ES-I3 (cell line): ENCODE measurements at regions not wholly inside any gene's neighbourhood (a gene's known extent, or its start where the extent isn't known, plus 50 kb on each side); places are given as distances from the start of the nearest gene placed in this dataset.

Experiments used
- H3K36me3 ChIP-seq: 2 replicates; pipeline ENCODE4 v1.6.1; 2013; ENCODE audit warnings: mild to moderate bottlenecking, low read length, control low read depth, moderate library complexity; ENCODE audit not compliant: insufficient read depth
- H3K4me1 ChIP-seq: 2 replicates; pipeline ENCODE4 v1.6.1; 2013; ENCODE audit warnings: mild to moderate bottlenecking, control low read depth, low read length; ENCODE audit not compliant: insufficient read depth
- H3K9ac ChIP-seq: 2 replicates; pipeline ENCODE4 v1.6.1; 2013; ENCODE audit warnings: low read depth, mild to moderate bottlenecking, low read length, moderate library complexity
- H3K9me3 ChIP-seq: 2 replicates; pipeline ENCODE4 v1.6.1; 2013; ENCODE audit warnings: mild to moderate bottlenecking, low read length, moderate library complexity; ENCODE audit not compliant: control insufficient read depth, insufficient read depth

DNA sequence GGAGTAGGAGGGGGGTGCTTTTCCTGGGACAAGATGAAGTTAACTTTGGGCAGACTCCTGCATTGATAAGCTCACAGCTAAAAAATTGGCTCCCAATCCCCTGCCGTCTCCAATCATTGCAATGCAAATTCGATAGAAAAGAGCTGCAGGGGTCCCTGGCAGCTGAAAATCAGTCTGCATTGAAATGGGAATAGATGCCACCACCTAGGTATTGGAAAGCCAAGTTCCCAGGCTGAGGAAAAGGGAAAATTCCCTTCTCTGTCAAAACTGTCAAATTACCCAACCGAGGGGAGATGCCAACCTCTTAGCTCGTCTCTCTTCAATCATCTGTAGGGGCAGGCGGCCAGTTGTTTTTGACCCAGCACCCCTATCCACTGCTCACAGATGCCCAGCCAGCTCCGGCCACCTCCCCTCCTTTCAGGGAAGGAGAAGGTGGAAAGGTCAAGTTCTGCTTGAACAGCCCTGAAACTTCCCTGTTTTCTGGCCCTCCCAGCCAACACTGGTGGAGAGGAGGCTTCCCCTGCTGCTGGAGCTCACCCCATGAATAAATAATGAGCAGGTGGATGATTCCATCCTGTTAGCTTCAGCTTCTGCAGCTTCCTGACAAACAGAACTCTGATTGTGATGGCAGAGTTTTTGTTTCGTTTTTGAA, 916.3 kb downstream of the TBC1D22A start:
- peaks cover 17% of the 10 kb centered on the region for H3K4me1 ChIP-seq
- H3K36me3 ChIP-seq: no peaks in the 10 kb centered on the region
- no peak overlapping the region for H3K9ac ChIP-seq
- 0 out of 2 replicates have a peak, but pooled peaks cover 1% of the 10 kb centered on the region for H3K9me3 ChIP-seq

DNA sequence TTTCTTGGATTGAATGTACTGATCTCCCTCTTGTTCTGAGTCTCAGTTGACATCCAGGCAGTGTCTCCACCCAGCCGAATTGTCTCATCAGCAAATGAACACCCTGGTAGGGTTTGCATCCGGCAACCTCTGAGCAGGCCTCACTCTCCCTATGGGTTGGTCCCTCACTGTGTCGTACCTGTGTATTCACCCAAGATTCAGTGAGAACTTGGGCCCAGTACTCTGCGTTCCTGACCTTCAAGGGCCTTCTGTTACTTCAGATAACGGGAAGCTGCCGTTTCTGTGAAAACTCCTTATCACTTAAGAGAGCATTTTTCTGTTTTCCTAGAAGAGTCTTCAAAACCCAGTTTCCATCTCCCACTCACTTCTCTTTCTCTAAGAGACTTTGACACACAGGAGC, 915.6 kb downstream of the TBC1D22A start:
- Histone ChIP-seq H3K9ac (no peak overlapping the region), H3K9me3 (no peaks in the 10 kb centered on the region), H3K4me1 (peaks cover 17% of the 10 kb centered on the region), H3K36me3 (no peaks in the 10 kb centered on the region)

DNA sequence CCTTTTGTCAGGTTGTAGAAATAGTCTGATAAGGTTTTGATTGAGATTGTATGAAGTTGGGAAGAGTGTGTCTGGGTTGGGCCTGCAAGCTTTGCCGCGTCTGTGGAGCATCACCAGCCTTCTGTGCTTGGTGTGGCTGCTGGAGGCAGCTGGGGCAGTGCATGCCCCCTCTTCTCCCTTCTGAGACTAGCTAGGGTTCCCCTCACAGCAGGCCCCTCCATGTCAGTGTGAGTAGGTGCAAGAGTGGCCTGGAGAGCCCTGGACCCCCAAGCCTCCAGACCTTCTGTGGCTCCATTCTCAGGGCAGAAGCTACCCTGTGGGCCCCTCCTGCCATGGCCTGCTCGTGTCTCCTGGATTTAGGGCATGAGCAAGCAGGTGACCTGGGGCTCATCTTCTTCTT, 914.2 kb downstream of the TBC1D22A start:
- Histone ChIP-seq H3K9ac (no peak overlapping the region), H3K36me3 (no peaks in the 10 kb centered on the region), H3K4me1 (peaks cover 17% of the 10 kb centered on the region), H3K9me3 (no peaks in the 10 kb centered on the region)

DNA sequence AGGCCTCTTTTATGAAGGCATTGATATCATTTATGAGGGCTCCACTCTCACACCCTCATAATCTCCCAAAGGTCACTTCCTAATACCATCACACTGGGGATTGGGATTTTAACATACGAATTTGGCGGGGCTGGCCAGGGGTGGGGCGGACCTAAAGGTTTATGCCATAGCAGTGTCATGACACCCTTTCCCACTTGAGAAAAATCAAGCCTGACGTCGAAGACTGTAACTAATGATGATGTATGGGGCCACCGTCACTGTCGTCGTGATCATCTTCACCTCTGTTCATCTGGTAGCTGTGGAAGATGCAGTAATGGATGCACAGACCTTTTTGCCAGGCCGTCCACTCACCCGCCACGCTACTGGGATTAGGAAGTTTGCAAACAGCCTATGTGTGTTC, 912.1 kb downstream of the TBC1D22A start:
- no peak overlapping the region for H3K9ac ChIP-seq
- H3K9me3 ChIP-seq: no peaks in the 10 kb centered on the region
- no peaks in the 10 kb centered on the region for H3K36me3 ChIP-seq
- peaks cover 11% of the 10 kb centered on the region for H3K4me1 ChIP-seq

DNA sequence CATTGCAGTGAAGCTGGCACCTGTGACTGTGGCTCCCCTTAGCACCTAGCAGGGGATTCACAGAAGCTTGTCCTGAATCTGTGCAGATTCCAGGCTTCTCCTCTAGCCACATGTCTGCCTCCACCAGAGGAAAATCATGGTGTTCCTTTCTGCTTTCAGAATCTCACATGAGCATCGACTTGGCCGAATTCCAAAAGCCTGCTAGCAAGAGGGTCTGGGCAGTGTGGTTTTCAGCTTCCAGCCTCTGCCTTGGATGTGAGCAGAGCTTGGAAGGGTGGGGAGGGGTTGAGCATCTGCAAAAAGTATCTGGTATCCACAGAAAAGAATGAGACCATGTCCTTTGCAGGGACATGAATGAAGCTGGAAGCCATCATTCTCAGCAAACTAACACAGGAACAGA, 911.1 kb downstream of the TBC1D22A start:
- H3K4me1 ChIP-seq: peaks cover 7% of the 10 kb centered on the region; the same call in 1 of the 2 replicates
- H3K36me3 ChIP-seq: no peaks in the 10 kb centered on the region
- 0 out of 2 replicates have a peak, but pooled peaks cover 3% of the 10 kb centered on the region for H3K9me3 ChIP-seq
- no peak overlapping the region for H3K9ac ChIP-seq

DNA sequence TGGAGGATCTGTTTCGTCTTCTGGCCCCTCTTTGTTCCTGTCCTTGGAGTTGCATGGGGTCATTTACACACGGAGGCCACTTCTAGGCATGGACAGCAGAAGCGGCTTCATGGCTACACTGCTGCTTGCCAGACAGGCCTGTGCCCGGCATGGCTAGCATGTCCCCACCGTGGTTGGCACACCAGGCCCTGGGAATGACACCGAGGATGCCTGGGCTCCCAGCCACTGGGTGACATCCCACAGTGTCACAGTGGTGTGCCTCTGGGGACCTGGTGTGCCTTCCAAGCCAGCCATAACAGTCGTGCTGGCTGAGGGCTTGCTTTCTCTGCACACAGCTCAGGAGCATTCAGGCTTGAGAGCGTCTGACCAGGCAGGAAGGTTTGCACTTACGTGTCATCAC, 910.1 kb downstream of the TBC1D22A start:
- 0 out of 2 replicates have a peak, but pooled peaks cover 3% of the 10 kb centered on the region for H3K9me3 ChIP-seq
- no peaks in the 10 kb centered on the region for H3K4me1 ChIP-seq
- H3K9ac ChIP-seq: no peak overlapping the region
- H3K36me3 ChIP-seq: no peaks in the 10 kb centered on the region; the same call in 1 of the 2 replicates

DNA sequence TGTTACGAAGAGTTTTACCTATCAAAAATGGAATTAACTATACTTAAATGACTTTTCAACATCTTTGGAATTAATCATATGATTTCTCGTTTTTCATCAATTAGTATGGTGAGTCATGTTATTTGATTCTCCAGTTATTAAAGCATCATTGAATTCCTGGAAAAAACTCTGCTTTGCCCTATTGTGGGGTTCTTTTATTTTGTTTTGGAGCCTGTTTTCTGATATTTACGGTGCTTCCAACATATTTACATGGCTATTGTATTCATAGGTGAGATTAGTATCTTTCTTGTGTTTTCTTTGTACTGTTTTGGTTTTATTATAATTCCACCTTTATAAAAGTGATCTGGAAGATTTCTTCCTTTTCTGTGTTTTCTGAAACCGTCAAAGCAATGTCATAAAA, 902.7 kb downstream of the TBC1D22A start:
- Histone ChIP-seq H3K36me3 (no peaks in the 10 kb centered on the region; the same call in 1 of the 2 replicates), H3K4me1 (no peaks in the 10 kb centered on the region), H3K9ac (no peak overlapping the region), H3K9me3 (peaks cover 7% of the 10 kb centered on the region; the same call in 1 of the 2 replicates)

DNA sequence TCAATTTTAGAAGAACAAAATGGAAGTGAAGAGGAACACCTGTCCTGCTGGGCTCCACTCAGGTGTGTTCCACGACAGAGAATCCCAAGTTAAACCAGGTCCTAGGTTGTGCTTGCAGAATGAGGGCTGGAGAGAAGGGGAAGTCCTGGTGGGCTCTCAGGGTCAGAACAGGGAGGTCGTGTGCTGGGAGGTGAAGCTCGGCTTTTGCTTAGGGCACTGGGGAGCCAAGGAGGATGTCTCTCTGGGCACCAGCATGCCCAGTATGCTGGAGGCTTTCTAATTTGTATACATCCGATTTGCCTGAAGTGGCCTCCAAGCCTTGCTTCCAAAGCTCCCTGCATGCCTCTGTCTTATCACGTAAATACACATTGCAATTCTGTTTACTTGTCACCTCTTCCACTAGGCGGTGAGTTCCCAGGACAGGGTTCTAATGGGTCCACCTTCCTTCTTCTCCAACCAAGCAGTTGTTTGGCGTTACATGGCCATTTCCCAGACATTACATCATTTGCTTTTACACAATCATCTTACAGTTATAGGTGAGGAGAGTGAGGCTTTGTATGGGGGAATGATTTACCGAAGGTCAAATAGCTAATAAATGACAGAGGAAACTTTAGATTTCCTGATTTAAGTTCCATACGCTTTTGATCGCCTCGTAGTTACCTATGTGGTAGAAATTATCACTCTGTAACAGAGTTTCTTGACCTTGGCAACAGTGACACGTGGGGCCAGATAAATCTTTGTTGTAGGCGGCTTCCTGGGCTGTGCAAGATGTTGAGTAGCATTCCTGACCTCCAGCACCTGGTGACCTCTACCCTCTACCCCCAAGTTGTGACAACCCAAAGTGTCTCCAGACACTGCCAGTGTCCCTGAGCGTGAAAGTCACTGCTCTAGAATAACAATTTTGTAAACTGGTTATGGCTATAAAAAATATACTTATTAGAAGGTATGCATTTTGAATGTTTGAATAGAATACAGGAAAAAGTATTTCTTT, 901.5 kb downstream of the TBC1D22A start:
- Histone ChIP-seq H3K36me3 (no peaks in the 10 kb centered on the region; the same call in 1 of the 2 replicates), H3K9ac (no peak overlapping the region), H3K4me1 (no peaks in the 10 kb centered on the region), H3K9me3 (peaks cover 4% of the 10 kb centered on the region; the same call in 1 of the 2 replicates)

DNA sequence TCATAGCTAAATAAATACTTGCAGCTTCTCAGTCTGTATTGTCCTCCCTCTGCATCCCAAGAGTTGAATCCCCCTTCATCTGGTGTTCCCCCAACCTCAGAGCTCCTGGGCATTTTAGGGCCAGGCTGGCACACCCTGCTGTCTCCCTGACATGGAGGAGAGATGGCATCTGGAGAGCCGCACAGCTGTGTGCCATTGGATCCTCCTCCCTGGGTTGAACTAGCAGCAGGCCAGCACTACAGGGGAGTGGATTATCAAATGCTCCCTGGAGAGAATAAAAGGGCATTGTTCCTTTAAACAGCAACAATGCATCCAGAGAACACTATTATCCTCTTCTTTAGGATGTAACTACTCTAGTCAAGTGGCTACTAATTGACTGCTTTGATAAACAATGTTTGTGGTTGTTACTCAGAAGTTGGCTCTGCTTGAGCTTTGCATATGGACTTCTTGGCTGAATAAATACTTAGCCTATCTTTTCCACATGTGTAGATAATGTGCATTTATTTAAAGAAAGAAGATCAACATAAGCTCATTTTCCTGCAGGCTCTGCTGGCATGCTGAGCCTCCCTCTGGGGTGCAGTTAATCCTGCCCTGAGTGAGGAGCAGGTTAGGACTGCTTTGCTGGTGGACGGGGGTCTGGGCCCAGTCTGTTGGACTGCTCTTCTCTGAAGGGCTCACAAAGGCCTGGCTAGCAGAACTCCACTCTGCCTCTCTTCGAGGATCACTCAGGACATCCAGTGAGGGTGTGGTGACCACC, 897.2 kb downstream of the TBC1D22A start:
- H3K36me3 ChIP-seq: no peaks in the 10 kb centered on the region
- peaks cover 4% of the 10 kb centered on the region; the same call in 1 of the 2 replicates for H3K9me3 ChIP-seq
- H3K9ac ChIP-seq: no peak overlapping the region
- H3K4me1 ChIP-seq: no peaks in the 10 kb centered on the region

DNA sequence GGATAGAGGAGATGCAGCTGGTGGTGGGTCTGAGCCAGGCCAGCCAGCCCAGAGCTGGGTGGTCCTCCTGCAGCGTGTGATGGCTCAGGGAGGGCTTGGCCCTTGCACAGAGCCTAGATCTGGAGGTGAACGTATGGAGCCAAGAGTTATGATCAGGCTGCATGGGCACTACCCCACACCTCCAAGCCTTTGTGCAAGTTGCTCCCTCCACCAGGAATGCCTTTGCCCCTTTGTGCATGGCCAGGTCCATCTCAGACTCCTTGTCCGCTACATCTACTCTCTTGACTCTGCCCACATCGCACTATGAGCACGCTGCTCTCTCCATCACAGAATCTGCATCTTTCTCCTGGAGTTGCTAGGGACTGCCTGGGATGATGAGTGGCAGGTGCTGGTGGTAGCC, 895.7 kb downstream of the TBC1D22A start:
- Histone ChIP-seq H3K9me3 (no peaks in the 10 kb centered on the region; the same call in 1 of the 2 replicates), H3K36me3 (no peaks in the 10 kb centered on the region), H3K4me1 (no peaks in the 10 kb centered on the region), H3K9ac (no peak overlapping the region)

DNA sequence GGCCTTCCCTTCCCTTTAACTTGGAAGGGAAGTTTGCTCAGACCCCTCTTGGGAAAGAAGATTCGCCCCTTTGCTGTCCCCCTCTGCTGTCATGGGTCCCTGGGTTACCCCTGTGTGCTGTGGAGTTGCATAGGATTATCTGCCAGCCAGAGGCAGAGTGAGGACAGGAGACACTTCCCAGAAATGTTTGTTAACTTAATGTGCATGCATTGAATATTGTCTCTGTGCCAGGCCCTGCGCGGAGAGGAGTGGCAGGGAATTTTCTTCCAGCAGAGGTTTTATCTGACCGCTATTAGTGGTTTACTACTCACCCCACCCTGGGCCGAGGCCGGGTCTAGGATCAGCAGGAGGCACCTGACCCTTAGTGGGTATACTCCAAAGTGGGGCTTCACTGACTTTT, 894.8 kb downstream of the TBC1D22A start:
- Histone ChIP-seq H3K36me3 (no peaks in the 10 kb centered on the region), H3K4me1 (no peaks in the 10 kb centered on the region), H3K9ac (no peak overlapping the region), H3K9me3 (no peaks in the 10 kb centered on the region)

DNA sequence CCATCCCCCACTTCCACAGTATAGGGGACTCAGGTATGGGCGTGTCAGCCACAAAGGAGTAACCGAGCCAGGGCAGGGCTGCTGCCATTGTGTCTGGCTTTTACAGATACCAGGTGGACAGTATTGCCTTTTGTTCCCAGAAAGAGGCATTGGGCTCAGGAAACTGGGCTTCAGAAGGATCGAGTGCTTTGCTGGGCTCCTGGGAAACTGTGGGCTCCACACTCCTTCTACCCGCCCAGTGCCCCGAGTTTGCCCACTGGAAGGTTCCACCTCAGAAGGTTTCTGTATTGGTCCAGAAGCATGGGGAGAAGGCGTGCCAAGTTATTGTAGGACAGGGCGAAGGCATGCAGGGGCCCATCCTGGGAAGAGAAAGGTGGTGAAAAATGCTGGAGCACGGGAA, 894.4 kb downstream of the TBC1D22A start:
- no peaks in the 10 kb centered on the region for H3K36me3 ChIP-seq
- H3K9ac ChIP-seq: no peak overlapping the region
- no peaks in the 10 kb centered on the region for H3K9me3 ChIP-seq
- H3K4me1 ChIP-seq: no peaks in the 10 kb centered on the region

DNA sequence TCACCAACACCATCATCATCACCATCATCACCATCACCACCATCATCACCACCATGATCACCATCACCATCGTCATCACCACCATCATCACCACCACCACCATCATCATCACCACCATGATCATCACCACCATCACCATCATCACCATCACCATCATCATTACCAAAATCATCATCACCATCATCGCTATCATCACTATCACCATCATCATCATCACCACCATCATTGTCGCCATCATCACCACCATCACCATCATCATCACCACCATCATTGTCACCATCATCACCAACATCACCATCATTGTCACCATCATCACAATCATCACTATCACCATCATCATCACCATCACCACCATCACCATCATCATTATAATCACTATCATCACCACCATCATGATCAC, 893.5 kb downstream of the TBC1D22A start:
- Histone ChIP-seq H3K9me3 (no peaks in the 10 kb centered on the region), H3K36me3 (no peaks in the 10 kb centered on the region), H3K9ac (no peak overlapping the region), H3K4me1 (no peaks in the 10 kb centered on the region)

DNA sequence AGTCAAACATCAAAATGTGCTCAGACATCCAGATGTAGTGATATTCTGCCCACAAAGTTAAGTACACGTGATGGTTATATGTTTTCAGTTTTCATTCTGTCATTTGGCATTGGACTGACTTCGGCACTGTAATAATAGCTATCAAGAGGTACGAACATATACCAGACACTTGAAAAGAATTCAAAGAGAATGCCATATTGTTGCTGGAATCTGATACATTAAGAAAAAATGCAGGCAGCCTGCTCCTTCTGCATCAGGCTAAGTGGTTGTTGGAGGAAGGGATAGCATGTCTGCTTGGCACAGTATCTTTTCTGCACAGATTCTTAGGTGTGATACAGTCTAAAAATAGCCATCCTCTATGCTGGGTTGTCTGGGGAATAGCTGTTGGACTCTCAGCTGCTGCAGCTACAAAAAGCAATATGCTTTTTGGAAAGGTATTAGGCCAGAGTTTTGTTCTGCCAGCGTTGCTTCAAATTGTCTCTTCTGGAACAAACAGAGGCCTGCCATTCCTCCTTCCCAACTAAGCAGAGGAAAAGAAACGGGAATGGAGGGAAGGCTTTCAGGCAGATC, 892.6 kb downstream of the TBC1D22A start:
- H3K36me3 ChIP-seq: no peaks in the 10 kb centered on the region
- no peak overlapping the region for H3K9ac ChIP-seq
- H3K4me1 ChIP-seq: no peaks in the 10 kb centered on the region
- H3K9me3 ChIP-seq: no peaks in the 10 kb centered on the region
